Urinary bladder (tissue), 3 donors: ENCODE measurements at regions not wholly inside any gene's neighbourhood (a gene's known extent, or its start where the extent isn't known, plus 50 kb on each side); places are given as distances from the start of the nearest gene placed in this dataset.
"Not testable (repeated sequence)": the region's sequence is repeated elsewhere in the genome, so short reads cannot be mapped to it uniquely, and the experiment has no call there.

Experiments used
- DNase-seq: peaks from one replicate; pipeline ENCODE4 v3.0.0-alpha.2; 2015; ENCODE audit errors: extremely low spot score
- H3K27ac ChIP-seq: one replicate; pipeline ENCODE4 v1.5.1; 2013; ENCODE audit warnings: low read depth, mild to moderate bottlenecking, moderate library complexity
- H3K36me3 ChIP-seq: one replicate; pipeline ENCODE4 v1.6.1; 2013; ENCODE audit warnings: mild to moderate bottlenecking, moderate library complexity; ENCODE audit not compliant: insufficient read depth
- H3K4me1 ChIP-seq: one replicate; pipeline ENCODE4 v1.6.1; 2013; ENCODE audit warnings: mild to moderate bottlenecking, moderate library complexity; ENCODE audit not compliant: insufficient read depth
- H3K4me3 ChIP-seq: one replicate; pipeline ENCODE4 v1.5.1; 2013; ENCODE audit warnings: low read depth, low read length
- WGBS: extraction: QIAGEN DNeasy Blood & Tissue Kit; methylation state at CpG from one replicate; pipeline ENCODE4 v1.1.7; 2013; 5-methylcytosine and 5-hydroxymethylcytosine counted together
- donor health status: healthy with polysubstance abuse.
- donor health status: healthy.

GRCh38 chr1:24268555-24268954 is 50.6 kb upstream of the GRHL3 start:
- H3K4me1 ChIP-seq, H3K4me3 ChIP-seq, H3K36me3 ChIP-seq, H3K27ac ChIP-seq, DNase-seq: not testable (repeated sequence)
- 86% methylated on average over 1 of the region's 1 CpG for WGBS

DNA sequence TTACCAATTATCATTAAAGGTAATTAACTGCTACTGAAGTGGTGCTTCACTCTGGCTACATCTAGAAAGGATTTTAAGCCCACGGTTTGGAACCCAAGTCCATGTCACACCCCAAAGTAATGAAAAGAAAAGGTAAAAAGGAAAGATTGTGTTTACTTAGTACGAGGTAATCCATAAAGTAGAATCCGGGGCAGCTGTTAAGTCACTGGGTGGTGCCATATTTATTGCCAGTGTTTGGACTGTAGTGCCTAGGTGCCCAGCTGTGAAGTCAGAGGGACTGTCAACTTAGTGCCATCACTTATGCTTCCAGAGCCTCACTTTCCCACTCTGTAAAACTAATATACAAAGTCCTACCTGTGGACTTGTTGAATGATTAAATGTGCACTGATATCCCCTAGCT is 52.2 kb upstream of the GRHL3 start:
- DNase-seq: no peak
- 37% methylated on average over 3 of the region's 3 CpGs for WGBS
- H3K27ac ChIP-seq: no peak overlapping the region
- no peaks in the 10 kb centered on the region for H3K4me1 ChIP-seq
- H3K4me3 ChIP-seq: no peak overlapping the region
- H3K36me3 ChIP-seq: no peaks in the 10 kb centered on the region

- Histone ChIP-seq H3K4me1 (no peaks in the 10 kb centered on the region), H3K27ac (no peak overlapping the region), H3K4me3 (no peak overlapping the region), H3K36me3 (no peaks in the 10 kb centered on the region)
- WGBS: 56% methylated on average over 9 of the region's 9 CpGs
- no peak for DNase-seq
Measured at GRCh38 chr1:24266398-24266941, 52.7 kb upstream of the GRHL3 start.

GRCh38 chr1:24263746-24264145 is 55.4 kb upstream of the GRHL3 start:
- Histone ChIP-seq H3K4me1 (no peaks in the 10 kb centered on the region), H3K4me3 (no peak overlapping the region), H3K27ac (no peak overlapping the region), H3K36me3 (no peaks in the 10 kb centered on the region)
- WGBS: 43% methylated on average over 1 of the region's 1 CpG
- DNase-seq: no peak

DNA sequence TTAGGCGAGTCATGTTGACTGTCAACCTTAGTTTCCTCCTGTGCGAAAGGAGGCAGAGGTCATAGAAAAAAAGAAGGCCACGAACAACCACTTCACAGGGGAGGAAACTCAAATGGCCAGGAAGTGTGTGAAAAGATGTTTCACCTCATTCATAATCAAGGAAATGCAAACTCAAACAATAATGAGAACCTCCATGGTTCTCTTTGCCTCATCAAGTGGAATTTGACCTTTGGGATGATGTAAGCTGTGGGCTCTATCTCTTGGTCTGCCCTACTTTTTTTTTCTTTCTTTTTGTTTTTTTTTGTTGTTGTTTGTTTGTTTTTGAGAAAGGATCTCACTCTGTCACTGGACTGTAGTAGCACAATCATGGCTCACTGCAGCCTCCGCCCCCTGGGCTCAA is 55.9 kb upstream of the GRHL3 start:
- Histone ChIP-seq H3K27ac (no peak overlapping the region), H3K4me1 (no peaks in the 10 kb centered on the region), H3K4me3 (no peak overlapping the region), H3K36me3 (no peaks in the 10 kb centered on the region)
- 86% methylated on average over 4 of the region's 4 CpGs for WGBS
- DNase-seq: no peak

GRCh38 chr1:24261977-24262376 is 57.2 kb upstream of the GRHL3 start:
- Histone ChIP-seq H3K4me1 (no peaks in the 10 kb centered on the region), H3K36me3 (no peaks in the 10 kb centered on the region), H3K4me3 (no peak overlapping the region), H3K27ac (no peak overlapping the region)
- 91% methylated on average over 5 of the region's 5 CpGs for WGBS
- DNase-seq: no peak

DNA sequence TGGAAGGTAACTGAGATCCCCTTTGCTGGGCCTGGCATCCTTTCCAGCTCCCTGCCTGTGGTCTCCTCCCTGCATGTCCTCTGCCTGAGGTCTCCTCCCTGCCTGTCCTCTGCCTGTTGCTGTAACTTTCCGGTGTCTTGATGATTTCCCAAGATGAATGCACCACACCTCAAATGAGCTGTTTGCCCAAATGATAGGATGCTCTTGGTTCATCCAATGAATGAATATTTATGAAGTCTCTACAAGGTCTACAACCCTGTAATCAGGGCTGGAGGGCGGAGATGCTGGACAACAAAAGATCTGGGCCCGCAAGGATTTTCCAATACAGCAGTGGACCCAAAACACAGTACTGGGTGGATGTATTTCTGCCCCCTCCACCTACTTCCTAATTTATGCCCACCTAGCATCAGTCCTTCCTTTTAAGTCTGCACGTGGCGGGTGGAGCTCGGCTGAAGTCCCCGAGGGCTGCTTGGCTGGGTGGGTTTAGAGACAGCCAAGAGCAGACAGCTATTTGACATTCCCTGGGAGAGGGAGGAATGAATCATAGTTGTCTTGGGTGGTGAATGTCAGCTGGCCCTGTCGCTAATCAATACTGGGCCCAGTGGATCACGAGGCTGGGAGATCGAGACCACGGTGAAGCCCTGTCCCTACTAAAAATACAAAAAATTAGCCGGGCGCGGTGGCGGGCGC is 60.3 kb upstream of the GRHL3 start:
- no peak for DNase-seq
- Histone ChIP-seq H3K4me1 (no peaks in the 10 kb centered on the region), H3K27ac (no peak overlapping the region), H3K4me3 (no peak overlapping the region), H3K36me3 (no peaks in the 10 kb centered on the region)
- 96% methylated on average over 16 of the region's 16 CpGs for WGBS

DNA sequence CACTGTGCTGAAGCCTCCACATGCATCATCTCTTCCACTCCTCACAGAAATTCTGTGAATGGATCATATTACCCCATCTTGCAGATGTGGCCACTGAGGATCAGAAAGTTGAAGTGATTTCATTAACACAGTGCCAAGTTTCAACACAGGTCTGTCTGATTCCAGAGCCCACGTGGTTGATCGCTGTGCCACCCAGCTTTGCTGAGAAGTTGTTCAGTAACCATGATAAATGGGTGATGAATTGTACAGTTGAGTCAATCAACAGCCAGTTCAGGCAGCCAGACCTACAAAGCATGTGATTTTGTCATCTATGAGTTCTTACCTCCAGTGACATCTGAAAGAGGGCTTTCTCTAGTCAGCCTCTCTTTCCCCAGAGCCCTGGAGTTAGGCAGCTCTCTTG is 61.8 kb upstream of the GRHL3 start:
- DNase-seq: no peak
- Histone ChIP-seq H3K4me1 (no peaks in the 10 kb centered on the region), H3K27ac (no peak overlapping the region), H3K36me3 (no peaks in the 10 kb centered on the region), H3K4me3 (no peak overlapping the region)
- 79% methylated on average over 2 of the region's 2 CpGs for WGBS

DNA sequence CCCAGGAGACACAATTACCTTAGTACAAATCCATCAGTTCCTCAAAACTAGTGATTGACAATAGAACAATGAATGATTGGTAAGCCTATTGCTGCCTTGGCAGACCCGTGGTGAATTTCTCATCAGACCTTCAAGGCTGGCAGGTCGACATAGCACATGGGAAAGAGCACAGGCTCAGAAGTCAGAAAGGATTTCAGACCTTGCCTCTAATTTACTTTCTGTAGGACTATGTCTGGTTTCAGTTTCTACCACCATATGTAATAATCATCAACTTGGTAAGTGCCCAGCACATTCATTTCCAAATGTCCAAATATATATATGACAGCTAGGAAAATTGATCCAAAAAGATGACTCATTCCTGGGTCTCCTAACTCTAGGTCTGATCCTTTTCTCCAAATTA is 62.5 kb upstream of the GRHL3 start:
- H3K36me3 ChIP-seq: no peaks in the 10 kb centered on the region
- 71% methylated on average over 2 of the region's 2 CpGs for WGBS

GRCh38 chr1:24255226-24255625 is 63.9 kb upstream of the GRHL3 start:
- H3K4me1 ChIP-seq: no peaks in the 10 kb centered on the region
- DNase-seq: no peak
- H3K27ac ChIP-seq: no peak overlapping the region
- no peaks in the 10 kb centered on the region for H3K36me3 ChIP-seq
- 90% methylated on average over 7 of the region's 7 CpGs for WGBS
- no peak overlapping the region for H3K4me3 ChIP-seq

More for the DNA sequence above, 62.5 kb upstream of the GRHL3 start:
- DNase-seq: no peak
- no peak overlapping the region for H3K4me3 ChIP-seq
- H3K4me1 ChIP-seq: no peaks in the 10 kb centered on the region
- H3K27ac ChIP-seq: no peak overlapping the region

- DNase-seq: no peak
- 87% methylated on average over 9 of the region's 9 CpGs for WGBS
- no peak overlapping the region for H3K4me3 ChIP-seq
- no peaks in the 10 kb centered on the region for H3K4me1 ChIP-seq
- H3K36me3 ChIP-seq: no peaks in the 10 kb centered on the region
- no peak overlapping the region for H3K27ac ChIP-seq
Measured at GRCh38 chr1:24254783-24255182, 64.4 kb upstream of the GRHL3 start.

DNA sequence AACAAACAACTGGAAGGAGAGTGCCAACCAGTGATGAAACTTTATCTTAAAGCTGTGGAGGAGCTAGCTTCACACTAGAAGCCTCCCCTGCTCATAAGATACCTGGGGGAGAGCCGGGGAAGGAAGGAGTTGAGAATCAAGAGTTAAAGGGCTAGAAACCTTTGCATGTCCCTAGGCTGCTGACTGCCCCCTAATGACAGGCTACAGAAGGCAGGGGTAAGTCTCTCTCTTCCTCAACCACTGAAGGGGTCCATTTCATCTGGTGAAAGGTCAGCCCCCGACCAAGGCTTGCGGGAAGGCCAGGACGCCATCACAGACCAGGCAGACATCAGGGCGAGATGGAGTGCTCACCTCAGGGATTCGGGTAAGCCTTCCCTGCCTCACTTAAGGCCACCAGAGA is 65.6 kb upstream of the GRHL3 start:
- Histone ChIP-seq H3K36me3 (no peaks in the 10 kb centered on the region), H3K27ac (no peak overlapping the region), H3K4me3 (no peak overlapping the region), H3K4me1 (no peaks in the 10 kb centered on the region)
- DNase-seq: no peak
- 85% methylated on average over 6 of the region's 6 CpGs for WGBS

GRCh38 chr1:24252185-24252780 is 65.2 kb upstream of the IFNLR1 start:
- no peak for DNase-seq
- Histone ChIP-seq H3K4me1 (no peaks in the 10 kb centered on the region), H3K36me3 (no peaks in the 10 kb centered on the region), H3K27ac (no peak overlapping the region), H3K4me3 (no peak overlapping the region)
- WGBS: 80% methylated on average over 2 of the region's 2 CpGs

- no peaks in the 10 kb centered on the region for H3K36me3 ChIP-seq
- no peak overlapping the region for H3K4me3 ChIP-seq
- WGBS: 87% methylated on average over 2 of the region's 2 CpGs
- no peak for DNase-seq
- H3K4me1 ChIP-seq: no peaks in the 10 kb centered on the region
- H3K27ac ChIP-seq: no peak overlapping the region
Measured at GRCh38 chr1:24251501-24251900, 64.4 kb upstream of the IFNLR1 start.
